KBM-7 (cell line): ENCODE measurements at regions not wholly inside any gene's neighbourhood (a gene's known extent, or its start where the extent isn't known, plus 50 kb on each side); places are given as distances from the start of the nearest gene placed in this dataset.

ENCODE experiments used
- DNase-seq: peaks from one replicate; pipeline ENCODE4 v3.0.0-alpha.2; 2015
- in situ Hi-C: fragments of 300-500 bp; cut with MboI; formaldehyde crosslinking; loops from 2 replicates; pipeline ENCODE4 v1.14.3; 2020; ENCODE audit warnings: low sequenced_read_pairs, low pct_unique_long_range_greater_than_20kb, mixed read lengths

GRCh38 chr2:8421658-8422449, 260.0 kb upstream of the ID2 start:
- in situ Hi-C loops = no loop called here
- DNase-seq = peak; percentile 34

GRCh38 chr2:8422450-8422800, 259.4 kb upstream of the ID2 start:
- in situ Hi-C loops = no loop called here
- DNase-seq = no peak

GRCh38 chr2:8424997-8425900, 256.6 kb upstream of the ID2 start:
- no peak for DNase-seq
- in situ Hi-C loops = no loop called here

GRCh38 chr2:8426550-8426949, 255.3 kb upstream of the ID2 start:
- DNase-seq = no peak
- in situ Hi-C loops = no loop called here

GRCh38 chr2:8427211-8427610, 254.6 kb upstream of the ID2 start:
- DNase-seq = no peak
- in situ Hi-C loops = no loop called here

- DNase-seq = no peak
- in situ Hi-C loops = no loop called here
Measured at GRCh38 chr2:8430628-8431027, 251.2 kb upstream of the ID2 start.

- DNase-seq = no peak
- in situ Hi-C loops = no loop called here
Measured at GRCh38 chr2:8431446-8432125, 250.3 kb upstream of the ID2 start.

- in situ Hi-C loops = no loop called here
- no peak for DNase-seq
Measured at GRCh38 chr2:8432706-8433336, 249.0 kb upstream of the ID2 start.

- no peak for DNase-seq
- in situ Hi-C loops = no loop called here
Measured at GRCh38 chr2:8433390-8433789, 248.5 kb upstream of the ID2 start.

GRCh38 chr2:8435608-8436007, 246.2 kb upstream of the ID2 start:
- DNase-seq = no peak
- in situ Hi-C loops = no loop called here

- in situ Hi-C loops = no loop called here
- no peak for DNase-seq
Measured at GRCh38 chr2:8436585-8436984, 245.3 kb upstream of the ID2 start.

- DNase-seq = no peak
- in situ Hi-C loops = no loop called here
Measured at GRCh38 chr2:8437228-8437948, 244.5 kb upstream of the ID2 start.

GRCh38 chr2:8437949-8438400, 243.9 kb upstream of the ID2 start:
- in situ Hi-C loops = no loop called here
- DNase-seq = no peak

GRCh38 chr2:8438476-8438875, 243.4 kb upstream of the ID2 start:
- DNase-seq = peak; percentile 43
- in situ Hi-C loops = no loop called here

- in situ Hi-C loops = no loop called here
Measured at GRCh38 chr2:8438996-8439395, 242.9 kb upstream of the ID2 start.

GRCh38 chr2:8440029-8440778, 241.7 kb upstream of the ID2 start:
- no peak for DNase-seq
- in situ Hi-C loops = no loop called here

More at GRCh38 chr2:8438996-8439395, 242.9 kb upstream of the ID2 start:
- no peak for DNase-seq

- no peak for DNase-seq
- in situ Hi-C loops = no loop called here
Measured at GRCh38 chr2:8441371-8441770, 240.5 kb upstream of the ID2 start.

GRCh38 chr2:8441986-8442385, 239.9 kb upstream of the ID2 start:
- in situ Hi-C loops = no loop called here

More at GRCh38 chr2:8441986-8442385, 239.9 kb upstream of the ID2 start:
- DNase-seq = peak; percentile 60
